ENCODE measurements at regions not wholly inside any gene's neighbourhood (a gene's known extent, or its start where the extent isn't known, plus 50 kb on each side); places are given as distances from the start of the nearest gene placed in this dataset.

- H3K27ac ChIP-seq (ENCODE audit: low read depth, low read length, poor library complexity, severe bottlenecking): no peak overlapping the region
- H3K4me3 ChIP-seq (ENCODE audit: low read depth, low read length, poor library complexity, severe bottlenecking): no peak overlapping the region
- H3K36me3 ChIP-seq (ENCODE audit: insufficient read depth, low read length): no peaks in the 10 kb centered on the region
- no peaks in the 10 kb centered on the region for H4K20me1 ChIP-seq (ENCODE audit: insufficient read depth, low read length)
- no peaks in the 10 kb centered on the region for H3K79me2 ChIP-seq (ENCODE audit: insufficient read depth, low read length)
- H3K9me3 ChIP-seq (ENCODE audit: low read length): no peaks in the 10 kb centered on the region
- no peak overlapping the region for H2AFZ ChIP-seq (ENCODE audit: low read length)
- H3K27me3 ChIP-seq (ENCODE audit: insufficient read depth, low read length): no peaks in the 10 kb centered on the region
- TF ChIP-seq CTCF (IDR thresholded peaks at IDR 0.05; ENCODE audit: low read length) (no peak), EZH2 (IDR thresholded peaks at IDR 0.05; ENCODE audit: borderline replicate concordance, low read length) (no peak)
- no peaks in the 10 kb centered on the region for H3F3A ChIP-seq (ENCODE audit: insufficient read depth, low read length)
- no peak overlapping the region for H3K9ac ChIP-seq (ENCODE audit: low read length)
- H3K4me2 ChIP-seq (ENCODE audit: low read length): no peak overlapping the region
- H3K9me2 ChIP-seq (ENCODE audit: low read depth, low read length): no peaks in the 10 kb centered on the region
- H3K4me1 ChIP-seq (ENCODE audit: insufficient read depth, low read length, severe bottlenecking): no peaks in the 10 kb centered on the region
Observed at GRCh38 chr12:13576935-13577500, 380.5 kb downstream of the EMP1 start.

- Histone ChIP-seq H4K20me1 (ENCODE audit: insufficient read depth, low read length) (no peaks in the 10 kb centered on the region), H3K9me2 (ENCODE audit: low read depth, low read length) (no peaks in the 10 kb centered on the region), H3K9me3 (ENCODE audit: low read length) (no peaks in the 10 kb centered on the region), H3K4me2 (ENCODE audit: low read length) (no peak overlapping the region), H3K27ac (ENCODE audit: low read depth, low read length, poor library complexity, severe bottlenecking) (no peak overlapping the region), H2AFZ (ENCODE audit: low read length) (no peak overlapping the region), H3K9ac (ENCODE audit: low read length) (no peak overlapping the region), H3K4me3 (ENCODE audit: low read depth, low read length, poor library complexity, severe bottlenecking) (no peak overlapping the region), H3K79me2 (ENCODE audit: insufficient read depth, low read length) (no peaks in the 10 kb centered on the region), H3K4me1 (ENCODE audit: insufficient read depth, low read length, severe bottlenecking) (no peaks in the 10 kb centered on the region), H3K36me3 (ENCODE audit: insufficient read depth, low read length) (no peaks in the 10 kb centered on the region), H3K27me3 (ENCODE audit: insufficient read depth, low read length) (no peaks in the 10 kb centered on the region), H3F3A (ENCODE audit: insufficient read depth, low read length) (no peaks in the 10 kb centered on the region)
- TF ChIP-seq CTCF (IDR thresholded peaks at IDR 0.05; ENCODE audit: low read length): no peak
- no peak for TF ChIP-seq EZH2 (IDR thresholded peaks at IDR 0.05; ENCODE audit: borderline replicate concordance, low read length)
Observed at GRCh38 chr12:13573698-13574321, 377.3 kb downstream of the EMP1 start.

- no peaks in the 10 kb centered on the region for H3K36me3 ChIP-seq (ENCODE audit: insufficient read depth, low read length)
- H3K9me3 ChIP-seq (ENCODE audit: low read length): no peaks in the 10 kb centered on the region
- no peak overlapping the region for H3K4me3 ChIP-seq (ENCODE audit: low read depth, low read length, poor library complexity, severe bottlenecking)
- H3K79me2 ChIP-seq (ENCODE audit: insufficient read depth, low read length): no peaks in the 10 kb centered on the region
- no peak overlapping the region for H2AFZ ChIP-seq (ENCODE audit: low read length)
- H3K9ac ChIP-seq (ENCODE audit: low read length): no peak overlapping the region
- H3K27me3 ChIP-seq (ENCODE audit: insufficient read depth, low read length): 0 out of 2 replicates have a peak, but pooled peaks cover 5% of the 10 kb centered on the region
- no peak for TF ChIP-seq CTCF (IDR thresholded peaks at IDR 0.05; ENCODE audit: low read length)
- H3K9me2 ChIP-seq (ENCODE audit: low read depth, low read length): no peaks in the 10 kb centered on the region
- no peaks in the 10 kb centered on the region for H3F3A ChIP-seq (ENCODE audit: insufficient read depth, low read length)
- no peaks in the 10 kb centered on the region for H4K20me1 ChIP-seq (ENCODE audit: insufficient read depth, low read length)
- no peaks in the 10 kb centered on the region for H3K4me1 ChIP-seq (ENCODE audit: insufficient read depth, low read length, severe bottlenecking)
- H3K27ac ChIP-seq (ENCODE audit: low read depth, low read length, poor library complexity, severe bottlenecking): no peak overlapping the region
- H3K4me2 ChIP-seq (ENCODE audit: low read length): no peak overlapping the region
Observed at GRCh38 chr12:13571035-13571434, 374.5 kb downstream of the EMP1 start.

All from OCI-LY1 (cell line).